ENCODE measurements at regions not wholly inside any gene's neighbourhood (a gene's known extent, or its start where the extent isn't known, plus 50 kb on each side); places are given as distances from the start of the nearest gene placed in this dataset.

DNA sequence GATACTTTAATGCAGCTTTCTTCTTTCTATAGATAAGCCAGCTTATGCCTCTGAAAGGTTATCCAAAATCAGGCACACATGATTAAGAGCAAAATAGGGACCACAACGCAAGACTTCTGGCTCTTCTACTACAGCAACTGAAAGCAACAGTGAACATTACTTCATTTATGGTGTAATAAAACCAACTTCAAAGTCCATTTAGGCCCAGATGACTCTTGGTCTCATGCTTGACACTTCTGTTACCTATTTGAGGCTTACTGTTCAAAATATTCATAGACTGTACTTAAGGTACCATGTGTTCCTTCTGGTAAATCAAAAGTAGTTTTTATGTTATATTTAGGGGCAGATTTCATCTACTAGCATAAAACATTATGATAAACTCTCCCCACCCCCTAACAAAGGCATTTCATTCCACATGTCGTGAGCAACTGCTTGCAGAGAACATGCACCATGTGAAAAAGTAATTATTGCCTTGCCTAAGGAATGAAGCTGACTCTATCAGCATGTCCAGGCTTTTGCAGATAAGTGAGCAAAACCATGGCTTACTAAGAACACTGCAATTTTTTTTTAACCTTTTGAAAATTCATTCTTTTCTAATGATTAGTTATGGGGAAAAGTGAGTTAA, 154.9 kb upstream of the ITGB1 start:
- no peak overlapping the region for H3K4me3 ChIP-seq (replicated peaks; ENCODE audit: low read depth, low read length)
- TF ChIP-seq, protein P1, sequence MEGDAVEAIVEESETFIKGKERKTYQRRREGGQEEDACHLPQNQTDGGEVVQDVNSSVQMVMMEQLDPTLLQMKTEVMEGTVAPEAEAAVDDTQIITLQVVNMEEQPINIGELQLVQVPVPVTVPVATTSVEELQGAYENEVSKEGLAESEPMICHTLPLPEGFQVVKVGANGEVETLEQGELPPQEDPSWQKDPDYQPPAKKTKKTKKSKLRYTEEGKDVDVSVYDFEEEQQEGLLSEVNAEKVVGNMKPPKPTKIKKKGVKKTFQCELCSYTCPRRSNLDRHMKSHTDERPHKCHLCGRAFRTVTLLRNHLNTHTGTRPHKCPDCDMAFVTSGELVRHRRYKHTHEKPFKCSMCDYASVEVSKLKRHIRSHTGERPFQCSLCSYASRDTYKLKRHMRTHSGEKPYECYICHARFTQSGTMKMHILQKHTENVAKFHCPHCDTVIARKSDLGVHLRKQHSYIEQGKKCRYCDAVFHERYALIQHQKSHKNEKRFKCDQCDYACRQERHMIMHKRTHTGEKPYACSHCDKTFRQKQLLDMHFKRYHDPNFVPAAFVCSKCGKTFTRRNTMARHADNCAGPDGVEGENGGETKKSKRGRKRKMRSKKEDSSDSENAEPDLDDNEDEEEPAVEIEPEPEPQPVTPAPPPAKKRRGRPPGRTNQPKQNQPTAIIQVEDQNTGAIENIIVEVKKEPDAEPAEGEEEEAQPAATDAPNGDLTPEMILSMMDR (IDR thresholded peaks at IDR 0.05; ENCODE audit: low read length, missing control alignments), result no peak
- peak; percentile 44 for DNase-seq (ENCODE audit: low read depth)

GRCh38 chr10:33111488-33112051, 153.5 kb upstream of the ITGB1 start:
- no peak overlapping the region for H3K4me3 ChIP-seq (replicated peaks; ENCODE audit: low read depth, low read length)
- DNase-seq (ENCODE audit: low read depth), result no peak
- TF ChIP-seq, protein P1 (IDR thresholded peaks at IDR 0.05; ENCODE audit: low read length, missing control alignments), result no peak

- TF ChIP-seq, protein P1 (IDR thresholded peaks at IDR 0.05; ENCODE audit: low read length, missing control alignments), result no peak
- H3K4me3 ChIP-seq (replicated peaks; ENCODE audit: low read depth, low read length), result no peak overlapping the region
- no peak for DNase-seq (ENCODE audit: low read depth)
These were observed 151.9 kb upstream of the ITGB1 start for GRCh38 chr10:33109788-33110469.

DNA sequence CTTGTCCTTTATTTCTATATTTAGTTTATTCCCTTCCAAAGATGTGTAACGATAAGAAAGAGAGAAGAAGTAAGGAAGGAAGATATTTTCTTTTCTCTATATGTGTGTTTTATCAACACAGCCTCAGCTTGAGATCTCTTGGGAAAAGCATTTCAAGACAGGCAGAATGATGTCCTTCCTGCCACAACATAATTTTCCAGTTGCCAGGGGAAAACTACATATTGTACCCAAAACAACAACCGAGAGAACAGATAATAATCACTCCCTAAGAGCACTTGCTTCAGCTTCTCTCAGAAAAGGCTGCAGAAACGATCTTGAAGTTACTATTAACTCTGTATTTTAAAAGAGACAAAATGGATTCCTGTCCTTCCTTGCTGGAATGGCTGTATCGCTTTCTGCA, 151.4 kb upstream of the ITGB1 start:
- no peak overlapping the region for H3K4me3 ChIP-seq (replicated peaks; ENCODE audit: low read depth, low read length)
- DNase-seq (ENCODE audit: low read depth), result no peak
- TF ChIP-seq, protein P1 (IDR thresholded peaks at IDR 0.05; ENCODE audit: low read length, missing control alignments), result no peak

GRCh38 chr10:33107953-33108352, 149.9 kb upstream of the ITGB1 start:
- no peak overlapping the region for H3K4me3 ChIP-seq (replicated peaks; ENCODE audit: low read depth, low read length)
- TF ChIP-seq, protein P1 (IDR thresholded peaks at IDR 0.05; ENCODE audit: low read length, missing control alignments), result no peak
- DNase-seq (ENCODE audit: low read depth), result no peak

DNA sequence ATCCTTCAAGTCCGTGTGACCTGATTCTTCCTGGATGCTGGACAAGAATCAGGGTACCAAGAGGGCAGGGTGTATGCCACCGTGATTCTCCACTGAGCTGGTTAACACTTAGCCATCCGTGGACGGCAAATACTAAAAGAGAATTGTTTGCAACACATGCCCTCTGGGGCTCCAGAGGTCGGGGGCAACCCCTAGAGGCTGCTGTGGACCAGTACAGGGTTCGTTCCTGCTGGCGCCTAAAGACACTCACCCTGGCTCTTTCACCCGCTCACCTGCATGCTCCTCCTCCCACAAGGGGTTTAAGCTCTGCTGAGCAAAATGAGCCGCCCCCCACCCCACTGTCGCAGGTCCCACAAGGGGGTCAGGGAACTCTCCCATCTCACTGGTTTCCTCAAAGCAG, 148.7 kb upstream of the ITGB1 start:
- no peak for DNase-seq (ENCODE audit: low read depth)
- H3K4me3 ChIP-seq (replicated peaks; ENCODE audit: low read depth, low read length), result no peak overlapping the region
- TF ChIP-seq, protein P1 (IDR thresholded peaks at IDR 0.05; ENCODE audit: low read length, missing control alignments), result no peak

Data from fibroblast of pulmonary artery (primary cell).